ENCODE measurements at regions not wholly inside any gene's neighbourhood (a gene's known extent, or its start where the extent isn't known, plus 50 kb on each side); places are given as distances from the start of the nearest gene placed in this dataset.
"Not testable (repeated sequence)": the region's sequence is repeated elsewhere in the genome, so short reads cannot be mapped to it uniquely, and the experiment has no call there.

GRCh38 chr14:28629328-28630004, 137.1 kb upstream of the FOXG1 start:
- no peak overlapping the region for H3K9ac ChIP-seq (ENCODE audit: low read length)
- no peaks in the 10 kb centered on the region for H3K4me1 Mint-ChIP-seq (ENCODE audit: low read depth, unreplicated experiment)
- H3K79me2 ChIP-seq (ENCODE audit: insufficient read depth, low read length), result no peaks in the 10 kb centered on the region
- no peak overlapping the region for H3K27ac ChIP-seq (ENCODE audit: low read depth, low read length)
- H3K27me3 ChIP-seq (ENCODE audit: insufficient read depth, low read length), result no peaks in the 10 kb centered on the region
- H3K9me3 ChIP-seq (ENCODE audit: insufficient read depth, low read depth, low read length), result no peaks in the 10 kb centered on the region
- TF ChIP-seq EZH2 (IDR thresholded peaks at IDR 0.05; ENCODE audit: insufficient read depth, low read length) (no peak), CTCF (IDR thresholded peaks at IDR 0.05; ENCODE audit: insufficient read depth, low read depth, low read length) (no peak)
- no peak overlapping the region for H2AFZ ChIP-seq (ENCODE audit: low read depth, low read length)
- FAIRE-seq (no peak), DNase-seq (ENCODE audit: low read depth) (no peak)
- no peaks in the 10 kb centered on the region for H3K36me3 ChIP-seq (ENCODE audit: insufficient read depth, low read length)
- H3K4me3 ChIP-seq (ENCODE audit: insufficient read depth, low read depth, low read length), result no peak overlapping the region
- H3K4me3 Mint-ChIP-seq (ENCODE audit: unreplicated experiment), result no peak overlapping the region
- no peak overlapping the region for H3K27ac Mint-ChIP-seq (ENCODE audit: unreplicated experiment)
- H3K4me2 ChIP-seq (ENCODE audit: low read length), result no peak overlapping the region
- no peaks in the 10 kb centered on the region for H3K4me1 ChIP-seq (ENCODE audit: insufficient read depth, low read length)
- H3K27me3 Mint-ChIP-seq (ENCODE audit: low read depth, unreplicated experiment), result no peaks in the 10 kb centered on the region
- no peaks in the 10 kb centered on the region for H4K20me1 ChIP-seq (ENCODE audit: insufficient read depth, low read length)
- H3K36me3 Mint-ChIP-seq (ENCODE audit: low read depth, unreplicated experiment), result no peaks in the 10 kb centered on the region
- H3K9me3 Mint-ChIP-seq (ENCODE audit: unreplicated experiment), result peaks cover 2% of the 10 kb centered on the region

DNA sequence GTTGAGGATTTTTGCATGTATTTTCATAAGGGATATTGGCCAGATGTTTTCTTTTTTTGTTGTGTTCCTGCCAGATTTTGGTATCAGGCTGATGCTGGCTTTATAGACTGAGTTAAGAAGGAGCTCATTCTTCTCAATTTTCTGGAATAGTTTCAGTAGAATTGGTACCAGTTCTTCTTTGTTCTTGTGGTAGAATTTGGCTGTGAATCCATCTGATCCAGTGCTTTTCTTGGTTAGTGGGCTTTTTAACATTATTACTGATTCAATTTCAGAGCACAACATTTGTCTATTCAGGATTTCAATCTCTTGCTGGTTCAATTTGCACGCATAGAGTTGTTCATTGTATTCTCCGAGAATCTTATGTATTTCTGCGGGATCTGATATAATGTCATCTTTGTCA, 136.5 kb upstream of the FOXG1 start:
- Histone ChIP-seq H3K4me2 (ENCODE audit: low read length) (no peak overlapping the region), H3K9ac (ENCODE audit: low read length) (no peak overlapping the region), H3K79me2 (ENCODE audit: insufficient read depth, low read length) (no peaks in the 10 kb centered on the region), H4K20me1 (ENCODE audit: insufficient read depth, low read length) (no peaks in the 10 kb centered on the region), H2AFZ (ENCODE audit: low read depth, low read length) (no peak overlapping the region), H3K36me3 (ENCODE audit: insufficient read depth, low read length) (no peaks in the 10 kb centered on the region), H3K27me3 (ENCODE audit: insufficient read depth, low read length) (no peaks in the 10 kb centered on the region), H3K9me3 (ENCODE audit: insufficient read depth, low read depth, low read length) (no peaks in the 10 kb centered on the region), H3K4me1 (ENCODE audit: insufficient read depth, low read length) (no peaks in the 10 kb centered on the region), H3K27ac (ENCODE audit: low read depth, low read length) (no peak overlapping the region), H3K4me3 (ENCODE audit: insufficient read depth, low read depth, low read length) (no peak overlapping the region)
- Mint-ChIP-seq H3K27ac (ENCODE audit: unreplicated experiment) (no peak overlapping the region), H3K27me3 (ENCODE audit: low read depth, unreplicated experiment) (no peaks in the 10 kb centered on the region), H3K4me1 (ENCODE audit: low read depth, unreplicated experiment) (no peaks in the 10 kb centered on the region), H3K9me3 (ENCODE audit: unreplicated experiment) (peaks cover 2% of the 10 kb centered on the region), H3K4me3 (ENCODE audit: unreplicated experiment) (no peak overlapping the region), H3K36me3 (ENCODE audit: low read depth, unreplicated experiment) (no peaks in the 10 kb centered on the region)
- FAIRE-seq (no peak), DNase-seq (ENCODE audit: low read depth) (no peak)
- TF ChIP-seq CTCF (IDR thresholded peaks at IDR 0.05; ENCODE audit: insufficient read depth, low read depth, low read length) (no peak), EZH2 (IDR thresholded peaks at IDR 0.05; ENCODE audit: insufficient read depth, low read length) (no peak)

DNA sequence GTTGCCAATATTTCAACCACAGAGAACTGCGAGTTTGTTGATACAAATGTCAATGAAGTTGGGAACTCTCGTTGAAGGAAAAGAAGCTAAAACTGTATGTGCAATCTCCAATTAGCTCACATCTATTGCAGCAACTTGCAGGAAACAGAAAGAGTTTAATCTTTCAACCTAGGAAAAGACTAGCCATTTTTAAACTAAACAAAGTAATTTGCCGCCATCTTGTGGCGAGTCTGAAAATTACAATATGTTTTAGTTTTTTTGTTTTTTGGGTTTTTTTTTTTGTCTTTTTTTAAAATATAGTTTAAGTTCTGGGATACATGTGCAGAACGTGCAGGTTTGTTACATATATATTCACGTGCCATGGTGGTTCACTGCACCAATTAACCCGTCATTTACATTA, 131.2 kb upstream of the FOXG1 start:
- no peaks in the 10 kb centered on the region for H3K27me3 Mint-ChIP-seq (ENCODE audit: low read depth, unreplicated experiment)
- FAIRE-seq (no peak), DNase-seq (ENCODE audit: low read depth) (peak; percentile 14)
- Histone ChIP-seq H2AFZ (ENCODE audit: low read depth, low read length) (no peak overlapping the region), H3K79me2 (ENCODE audit: insufficient read depth, low read length) (no peaks in the 10 kb centered on the region), H4K20me1 (ENCODE audit: insufficient read depth, low read length) (no peaks in the 10 kb centered on the region), H3K27me3 (ENCODE audit: insufficient read depth, low read length) (no peaks in the 10 kb centered on the region), H3K9ac (ENCODE audit: low read length) (no peak overlapping the region), H3K9me3 (ENCODE audit: insufficient read depth, low read depth, low read length) (no peaks in the 10 kb centered on the region), H3K27ac (ENCODE audit: low read depth, low read length) (no peak overlapping the region), H3K4me2 (ENCODE audit: low read length) (no peak overlapping the region), H3K36me3 (ENCODE audit: insufficient read depth, low read length) (no peaks in the 10 kb centered on the region), H3K4me1 (ENCODE audit: insufficient read depth, low read length) (no peaks in the 10 kb centered on the region), H3K4me3 (ENCODE audit: insufficient read depth, low read depth, low read length) (no peak overlapping the region)
- no peaks in the 10 kb centered on the region for H3K36me3 Mint-ChIP-seq (ENCODE audit: low read depth, unreplicated experiment)
- H3K4me1 Mint-ChIP-seq (ENCODE audit: low read depth, unreplicated experiment), result no peaks in the 10 kb centered on the region
- H3K4me3 Mint-ChIP-seq (ENCODE audit: unreplicated experiment), result no peak overlapping the region
- no peak overlapping the region for H3K27ac Mint-ChIP-seq (ENCODE audit: unreplicated experiment)
- TF ChIP-seq CTCF (IDR thresholded peaks at IDR 0.05; ENCODE audit: insufficient read depth, low read depth, low read length), result peak; percentile 65
- no peak for TF ChIP-seq EZH2 (IDR thresholded peaks at IDR 0.05; ENCODE audit: insufficient read depth, low read length)
- H3K9me3 Mint-ChIP-seq (ENCODE audit: unreplicated experiment), result peaks cover 4% of the 10 kb centered on the region

DNA sequence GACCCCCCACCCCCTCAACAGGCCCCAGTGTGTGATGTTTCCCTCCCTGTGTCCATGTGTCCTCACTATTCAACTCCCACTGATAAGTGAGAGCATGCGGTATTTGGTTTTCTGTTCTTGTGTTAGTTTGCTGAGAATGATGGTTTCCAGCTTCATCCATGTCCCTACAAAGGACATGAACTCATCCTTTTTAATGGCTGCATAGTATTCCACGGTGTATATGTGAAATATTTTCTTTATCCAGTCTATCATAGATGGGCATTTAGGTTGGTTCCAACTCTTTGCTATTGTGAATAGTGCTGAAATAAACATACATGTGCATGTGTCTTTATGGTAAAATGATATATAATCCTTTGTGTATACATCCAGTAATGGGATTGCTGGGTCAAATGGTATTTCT, 130.8 kb upstream of the FOXG1 start:
- not testable (repeated sequence) for DNase-seq (ENCODE audit: low read depth); H3K27me3 Mint-ChIP-seq (ENCODE audit: low read depth, unreplicated experiment); FAIRE-seq; H3K27ac Mint-ChIP-seq (ENCODE audit: unreplicated experiment); H3K4me1 Mint-ChIP-seq (ENCODE audit: low read depth, unreplicated experiment); H4K20me1 ChIP-seq (ENCODE audit: insufficient read depth, low read length); H3K9ac ChIP-seq (ENCODE audit: low read length); H3K4me3 Mint-ChIP-seq (ENCODE audit: unreplicated experiment); H3K4me3 ChIP-seq (ENCODE audit: insufficient read depth, low read depth, low read length); H3K27me3 ChIP-seq (ENCODE audit: insufficient read depth, low read length); H3K27ac ChIP-seq (ENCODE audit: low read depth, low read length); H3K9me3 Mint-ChIP-seq (ENCODE audit: unreplicated experiment); H3K36me3 ChIP-seq (ENCODE audit: insufficient read depth, low read length); H3K4me1 ChIP-seq (ENCODE audit: insufficient read depth, low read length); H3K9me3 ChIP-seq (ENCODE audit: insufficient read depth, low read depth, low read length); H3K79me2 ChIP-seq (ENCODE audit: insufficient read depth, low read length); H2AFZ ChIP-seq (ENCODE audit: low read depth, low read length); H3K4me2 ChIP-seq (ENCODE audit: low read length); H3K36me3 Mint-ChIP-seq (ENCODE audit: low read depth, unreplicated experiment)
